Duodenal mucosa (tissue), 2 donors: ENCODE measurements at regions not wholly inside any gene's neighbourhood (a gene's known extent, or its start where the extent isn't known, plus 50 kb on each side); places are given as distances from the start of the nearest gene placed in this dataset.

Source experiments
- H3K27ac ChIP-seq: one replicate; pipeline ENCODE4 v1.7.0; 2013; ENCODE audit warnings: low read depth, low read length
- H3K27me3 ChIP-seq, 2 donors: one replicate each; pipeline ENCODE4 v1.7.0; 2013; ENCODE audit warnings: low read length in 2 of 2, control low read depth in 1 of 2; ENCODE audit not compliant: insufficient read depth in 2 of 2, control insufficient read depth in 1 of 2
- H3K36me3 ChIP-seq, 2 donors: one replicate each; pipeline ENCODE4 v1.7.0; 2013; ENCODE audit warnings: low read length in 2 of 2, control low read depth in 1 of 2; ENCODE audit not compliant: insufficient read depth in 2 of 2, control insufficient read depth in 1 of 2
- H3K4me1 ChIP-seq, 2 donors: one replicate each; pipeline ENCODE4 v1.7.0; 2013; ENCODE audit warnings: low read length in 2 of 2, control low read depth in 1 of 2; ENCODE audit not compliant: insufficient read depth in 2 of 2, control insufficient read depth in 1 of 2
- H3K4me3 ChIP-seq, 2 donors: one replicate each; pipeline ENCODE4 v1.7.0; 2013; ENCODE audit warnings: low read length in 2 of 2, low read depth in 1 of 2
- H3K9ac ChIP-seq, 2 donors: one replicate each; pipeline ENCODE4 v1.7.0; 2013; ENCODE audit warnings: low read length in 2 of 2, low read depth in 1 of 2
- H3K9me3 ChIP-seq, 2 donors: one replicate each; pipeline ENCODE4 v1.7.0; 2013; ENCODE audit warnings: low read length in 2 of 2, control low read depth in 1 of 2; ENCODE audit not compliant: control insufficient read depth in 1 of 2

DNA sequence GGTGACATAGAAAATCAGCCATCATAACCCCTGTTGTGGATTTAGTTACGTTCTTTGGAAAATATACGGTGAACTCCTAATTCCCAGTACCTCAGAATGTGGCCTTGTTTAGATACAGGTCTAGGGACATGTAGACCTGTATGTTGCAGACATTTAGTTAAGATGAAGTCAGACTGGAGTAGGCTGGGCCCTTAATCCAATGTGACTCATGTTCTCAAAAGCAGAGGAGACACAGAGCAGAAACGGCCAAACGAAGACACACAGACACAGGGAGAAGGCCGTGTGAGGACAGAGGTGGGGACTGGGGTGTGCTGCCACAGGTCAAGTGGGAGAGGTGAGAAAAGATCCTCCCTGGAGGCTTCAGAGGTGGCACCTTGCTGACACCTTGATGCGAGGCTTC is 119.0 kb upstream of the PROK2 start:
- no peaks in the 10 kb centered on the region for H3K4me1 ChIP-seq
- peaks cover 3 to 4% of the 10 kb centered on the region in 2 donors for H3K27me3 ChIP-seq
- H3K9me3 ChIP-seq, result no peaks in the 10 kb centered on the region
- H3K27ac ChIP-seq, result no peak overlapping the region
- H3K4me3 ChIP-seq, result no peak overlapping the region
- no peaks in the 10 kb centered on the region for H3K36me3 ChIP-seq
- H3K9ac ChIP-seq, result no peak overlapping the region

DNA sequence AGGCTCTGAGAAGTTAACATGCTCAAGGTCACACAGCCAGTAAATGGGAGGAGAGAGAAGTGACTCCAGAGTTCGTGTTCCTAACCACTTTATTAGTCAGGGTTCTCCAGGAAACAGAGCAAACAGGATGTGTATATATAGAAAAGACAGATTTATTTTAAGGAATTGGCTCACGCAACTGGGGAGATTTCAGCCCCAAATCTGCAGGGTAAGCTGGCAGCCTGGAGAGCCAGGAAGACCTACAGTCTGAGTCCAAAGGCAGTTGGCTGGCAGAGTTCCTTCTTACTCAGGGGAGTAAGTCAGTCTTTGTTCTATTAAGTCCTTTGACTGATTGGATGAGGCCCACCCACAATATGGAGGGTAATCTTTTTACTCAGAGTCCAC is 118.2 kb upstream of the PROK2 start:
- Histone ChIP-seq H3K36me3 (no peaks in the 10 kb centered on the region), H3K9ac (no peak overlapping the region), H3K27me3 (no peaks in the 10 kb centered on the region), H3K9me3 (no peaks in the 10 kb centered on the region), H3K4me1 (no peaks in the 10 kb centered on the region), H3K27ac (no peak overlapping the region), H3K4me3 (no peak overlapping the region)

DNA sequence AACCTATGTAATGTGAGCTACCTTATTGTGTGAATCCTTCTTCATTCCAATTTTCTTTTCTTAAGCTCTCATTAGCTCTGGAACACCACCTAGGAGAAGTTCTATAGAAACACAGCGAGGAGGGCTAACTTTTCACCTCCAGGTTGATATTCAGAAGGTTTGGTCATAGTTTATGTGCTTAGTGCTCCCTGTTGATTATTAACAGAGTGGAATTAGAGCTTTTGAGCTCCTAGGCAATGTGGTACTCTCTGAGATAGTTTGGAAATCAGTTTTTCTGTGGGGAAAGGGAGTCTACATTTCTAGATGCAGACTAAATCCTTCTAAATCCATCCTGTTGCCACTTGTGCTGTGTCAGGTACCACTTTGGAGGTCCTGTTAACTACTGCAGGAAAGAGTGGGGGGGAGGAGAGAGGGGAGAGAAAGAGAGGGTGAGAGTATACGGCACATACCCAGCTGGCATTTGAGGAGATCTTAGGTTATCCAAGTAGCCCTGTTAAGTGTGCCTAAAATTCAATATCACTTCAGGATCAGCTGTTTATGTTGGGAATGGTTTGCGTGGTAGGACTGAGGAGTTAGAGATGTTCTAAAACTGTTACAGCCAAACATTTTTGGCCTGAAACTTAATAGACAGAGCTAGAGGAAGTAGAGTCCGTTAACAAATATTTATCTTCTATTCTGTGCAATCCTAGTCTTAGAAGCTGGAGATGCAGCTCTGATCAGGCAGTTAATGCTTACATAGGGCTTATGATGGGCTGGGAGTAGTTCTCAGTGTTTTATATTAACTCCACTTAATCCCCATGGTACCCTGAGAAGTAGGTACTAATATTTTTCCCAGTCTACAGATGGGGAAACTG is 117.5 kb upstream of the PROK2 start:
- Histone ChIP-seq H3K9me3 (no peaks in the 10 kb centered on the region), H3K36me3 (no peaks in the 10 kb centered on the region), H3K9ac (no peak overlapping the region), H3K27ac (no peak overlapping the region), H3K4me3 (no peak overlapping the region), H3K27me3 (no peaks in the 10 kb centered on the region), H3K4me1 (no peaks in the 10 kb centered on the region)

DNA sequence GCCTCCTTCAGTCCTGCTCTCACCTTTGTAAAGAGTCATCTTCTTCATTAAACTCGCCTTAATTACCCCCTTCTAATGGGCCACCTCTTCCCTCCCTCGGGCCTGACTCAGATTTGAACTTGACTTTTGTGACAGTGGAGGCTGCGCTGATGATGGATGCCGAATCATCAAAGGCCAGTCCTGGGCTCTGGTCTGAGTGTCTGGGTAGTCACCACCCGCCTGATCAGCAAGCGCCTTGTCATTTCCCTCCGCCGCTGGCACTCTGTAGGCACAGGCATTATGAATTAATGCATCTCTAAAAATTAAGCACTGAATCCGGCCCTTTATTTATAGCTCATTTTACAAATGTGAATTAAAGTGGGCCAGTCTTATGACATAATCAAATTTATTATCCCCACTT is 116.7 kb upstream of the PROK2 start:
- no peaks in the 10 kb centered on the region for H3K4me1 ChIP-seq
- H3K9ac ChIP-seq, result no peak overlapping the region
- no peak overlapping the region for H3K4me3 ChIP-seq
- no peaks in the 10 kb centered on the region for H3K36me3 ChIP-seq
- H3K27ac ChIP-seq, result no peak overlapping the region
- H3K9me3 ChIP-seq, result no peaks in the 10 kb centered on the region
- peaks cover 0 to 4% of the 10 kb centered on the region in 2 donors for H3K27me3 ChIP-seq

DNA sequence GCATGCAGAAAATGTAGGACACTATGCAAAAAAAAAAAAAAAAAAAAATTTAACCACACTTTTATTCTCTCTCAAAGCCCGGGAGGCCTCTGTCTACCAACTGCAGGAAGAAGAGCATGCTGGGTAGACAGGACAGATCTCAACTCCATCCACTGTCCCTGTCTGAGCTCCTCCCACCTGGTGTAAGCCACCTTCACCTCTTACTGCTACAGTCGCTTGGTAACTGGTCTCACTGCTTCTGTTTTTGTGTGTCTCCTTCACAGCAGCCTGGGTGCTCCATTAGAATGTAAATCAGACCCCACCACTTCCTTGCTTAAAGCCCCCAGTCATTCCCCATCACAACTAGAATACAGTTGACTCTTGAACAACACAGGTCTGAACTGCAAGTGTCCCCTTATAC is 115.1 kb upstream of the PROK2 start:
- Histone ChIP-seq H3K4me3 (no peak overlapping the region), H3K9ac (no peak overlapping the region), H3K9me3 (no peaks in the 10 kb centered on the region), H3K36me3 (no peaks in the 10 kb centered on the region), H3K4me1 (no peaks in the 10 kb centered on the region), H3K27me3 (peaks cover 0 to 6% of the 10 kb centered on the region in 2 donors), H3K27ac (no peak overlapping the region)

DNA sequence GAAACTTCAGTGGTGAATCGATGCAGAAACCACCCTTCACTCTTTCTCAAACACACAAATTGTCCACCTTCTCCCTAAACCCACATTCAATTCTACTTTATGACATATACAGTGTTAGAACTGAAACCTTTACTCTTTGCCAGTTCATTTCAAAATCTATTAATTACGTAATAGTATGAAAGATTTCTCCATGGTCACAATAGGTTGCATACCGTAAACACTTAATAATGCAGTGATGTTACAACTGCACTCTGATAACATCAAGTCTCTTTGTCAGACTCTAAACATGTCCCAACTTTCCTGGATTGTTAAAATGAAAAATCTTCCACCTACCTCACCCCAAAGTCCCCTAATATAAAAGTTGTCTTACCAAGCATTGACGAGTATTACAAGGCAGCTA is 111.8 kb upstream of the PROK2 start:
- Histone ChIP-seq H3K36me3 (no peaks in the 10 kb centered on the region), H3K27ac (no peak overlapping the region), H3K4me1 (no peaks in the 10 kb centered on the region), H3K27me3 (peaks cover 0 to 6% of the 10 kb centered on the region in 2 donors), H3K9ac (no peak overlapping the region), H3K4me3 (no peak overlapping the region), H3K9me3 (no peaks in the 10 kb centered on the region)

DNA sequence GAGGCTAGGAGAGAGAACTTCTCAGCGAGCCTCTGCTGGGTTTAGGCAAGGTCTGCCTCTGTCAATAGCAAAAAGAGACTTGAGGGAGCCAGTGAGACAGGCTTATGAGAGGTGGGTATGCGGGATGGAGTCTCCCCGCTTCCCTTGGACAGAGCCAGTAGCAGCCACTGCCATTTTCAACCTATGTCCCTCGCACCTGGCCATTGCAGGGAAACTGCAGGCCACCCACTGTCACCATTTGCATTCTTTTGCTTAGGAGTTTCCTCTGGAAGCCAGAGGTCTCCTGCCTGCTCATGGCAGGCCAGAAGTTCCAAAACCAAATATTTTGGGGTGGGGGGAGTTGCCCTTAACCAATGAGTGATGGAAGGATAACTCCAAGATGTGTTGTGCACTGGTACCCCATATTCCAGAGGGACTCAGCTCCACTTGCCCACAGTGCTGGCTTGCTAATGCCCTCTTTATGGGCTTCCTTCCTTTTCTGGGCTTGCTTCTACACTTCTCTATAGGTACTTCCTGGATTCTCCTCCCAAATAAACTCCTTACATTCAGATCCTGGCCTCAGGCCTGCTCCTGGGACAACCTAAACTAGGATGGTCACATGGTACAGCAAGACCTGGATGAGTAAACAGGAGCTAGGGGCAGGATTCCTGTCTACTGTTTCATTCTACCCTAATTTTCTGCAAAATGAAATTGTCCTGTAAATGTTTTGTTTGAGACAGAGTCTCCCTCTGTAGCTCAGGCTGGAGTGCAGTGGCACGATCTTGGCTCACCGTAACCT is 108.9 kb upstream of the PROK2 start:
- Histone ChIP-seq H3K4me1 (no peaks in the 10 kb centered on the region), H3K27me3 (peaks cover 0 to 6% of the 10 kb centered on the region in 2 donors), H3K9ac (no peak overlapping the region), H3K36me3 (no peaks in the 10 kb centered on the region), H3K27ac (no peak overlapping the region), H3K4me3 (no peak overlapping the region), H3K9me3 (no peaks in the 10 kb centered on the region)

DNA sequence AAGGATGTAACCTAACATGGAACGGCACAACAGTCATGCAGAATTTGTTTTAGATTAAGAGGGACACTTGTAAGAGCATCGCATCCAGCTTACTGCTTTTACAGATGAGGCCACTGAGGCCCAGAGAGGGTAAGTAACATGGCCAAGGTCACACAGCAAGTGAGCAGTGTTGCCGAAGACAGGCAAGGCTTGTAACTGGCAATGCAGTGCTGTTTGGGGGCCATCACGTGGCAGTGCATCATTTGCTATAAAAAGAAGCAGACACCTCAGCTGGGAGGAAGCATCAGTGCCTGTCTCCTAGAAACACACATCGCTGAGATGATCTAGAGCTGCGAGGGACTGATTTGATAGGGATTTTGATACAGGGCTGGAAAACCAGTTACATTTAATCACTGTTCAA is 108.2 kb upstream of the PROK2 start:
- Histone ChIP-seq H3K27ac (no peak overlapping the region), H3K9me3 (no peaks in the 10 kb centered on the region), H3K4me1 (no peaks in the 10 kb centered on the region), H3K27me3 (peaks cover 0 to 6% of the 10 kb centered on the region in 2 donors), H3K4me3 (no peak overlapping the region), H3K9ac (no peak overlapping the region), H3K36me3 (no peaks in the 10 kb centered on the region)

DNA sequence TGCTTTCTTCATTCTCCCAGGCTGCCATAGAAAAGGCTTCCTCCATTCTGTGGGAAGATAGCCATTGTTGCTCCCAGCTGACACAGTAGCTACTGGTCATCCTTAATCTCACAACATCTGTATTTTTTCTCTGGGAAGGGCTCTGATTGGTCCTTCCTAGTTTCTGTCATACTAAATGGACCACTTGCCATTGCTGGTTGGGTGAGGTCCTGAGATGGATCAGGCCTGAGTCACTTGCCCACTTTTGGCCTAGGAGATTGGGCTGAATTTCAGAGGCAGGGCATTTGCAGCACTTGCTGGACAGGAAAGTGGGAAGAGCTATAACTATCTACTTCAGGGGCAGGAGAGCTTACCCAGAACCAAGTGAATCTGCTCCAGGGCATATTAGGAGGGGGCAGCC is 106.5 kb upstream of the PROK2 start:
- Histone ChIP-seq H3K9ac (no peak overlapping the region), H3K4me3 (no peak overlapping the region), H3K9me3 (no peaks in the 10 kb centered on the region), H3K36me3 (no peaks in the 10 kb centered on the region), H3K4me1 (no peaks in the 10 kb centered on the region), H3K27ac (no peak overlapping the region), H3K27me3 (peaks cover 0 to under 1% of the 10 kb centered on the region in 2 donors)

DNA sequence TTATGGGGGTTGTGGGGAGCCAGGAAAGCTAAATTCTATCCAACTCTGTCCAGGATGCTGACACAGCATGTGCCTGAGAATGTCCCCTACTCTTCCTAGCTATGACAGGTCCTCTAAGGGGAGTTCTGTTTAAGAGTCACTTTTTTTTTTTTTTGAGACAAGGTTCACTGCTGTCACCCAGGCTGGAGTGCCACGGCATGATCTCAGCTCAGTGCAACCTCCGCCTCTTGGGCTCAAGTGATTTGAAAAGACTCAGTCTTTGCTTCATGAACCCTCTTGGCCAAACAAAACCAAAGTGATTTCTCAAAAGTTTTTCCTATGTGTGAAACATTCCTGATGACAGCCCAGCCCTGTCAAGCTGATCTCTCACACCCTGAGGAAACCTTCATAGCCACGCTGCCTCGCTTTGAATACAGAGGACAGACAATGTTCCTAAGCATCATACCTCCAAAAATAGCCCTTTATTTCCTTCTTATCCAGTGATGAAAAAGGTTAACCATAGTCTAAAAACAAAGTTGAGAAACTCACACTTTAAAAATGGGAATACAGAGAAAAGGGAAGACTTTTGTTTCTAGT is 105.5 kb upstream of the PROK2 start:
- H3K36me3 ChIP-seq, result no peaks in the 10 kb centered on the region
- no peaks in the 10 kb centered on the region for H3K4me1 ChIP-seq
- no peak overlapping the region for H3K27ac ChIP-seq
- no peak overlapping the region for H3K9ac ChIP-seq
- no peaks in the 10 kb centered on the region for H3K27me3 ChIP-seq
- H3K9me3 ChIP-seq, result no peaks in the 10 kb centered on the region
- no peak overlapping the region for H3K4me3 ChIP-seq
